Activated T-helper 1 cell treated with anti-CD3 and anti-CD28 coated beads, Interleukin-2, amount 50 U/mL, for 16 hours (primary cell): ENCODE measurements at regions not wholly inside any gene's neighbourhood (a gene's known extent, or its start where the extent isn't known, plus 50 kb on each side); places are given as distances from the start of the nearest gene placed in this dataset.
"Not testable (repeated sequence)": the region's sequence is repeated elsewhere in the genome, so short reads cannot be mapped to it uniquely, and the experiment has no call there.

Source experiments
- DNase-seq, 2 donors: peaks; one replicate each; pipeline ENCODE4 v3.0.0-alpha.2; 2020; ENCODE audit warnings: low read depth in 1 of 2, low spot score in 1 of 2

GRCh38 chr18:38534073-38534472, 968.5 kb upstream of the CELF4 start:
- no peak for DNase-seq

GRCh38 chr18:38526922-38527321, 961.3 kb upstream of the CELF4 start:
- no peak for DNase-seq

- DNase-seq, result no peak
Observed at GRCh38 chr18:38525039-38525438, 959.4 kb upstream of the CELF4 start.

- no peak for DNase-seq
Observed at GRCh38 chr18:38520786-38521185, 955.2 kb upstream of the CELF4 start.

GRCh38 chr18:38502539-38502938, 936.9 kb upstream of the CELF4 start:
- no peak for DNase-seq

- DNase-seq, result no peak
Observed at GRCh38 chr18:38497266-38497665, 931.7 kb upstream of the CELF4 start.

GRCh38 chr18:38496222-38496793, 930.7 kb upstream of the CELF4 start:
- no peak for DNase-seq

GRCh38 chr18:38494065-38494464, 928.5 kb upstream of the CELF4 start:
- DNase-seq, result no peak

- DNase-seq, result no peak
Observed at GRCh38 chr18:38491195-38491594, 925.6 kb upstream of the CELF4 start.

GRCh38 chr18:38489721-38490120, 924.1 kb upstream of the CELF4 start:
- DNase-seq, result not testable (repeated sequence)

GRCh38 chr18:38487521-38487920, 921.9 kb upstream of the CELF4 start:
- DNase-seq, result no peak

- no peak for DNase-seq
Observed at GRCh38 chr18:38483326-38483725, 917.7 kb upstream of the CELF4 start.

- DNase-seq, result no peak
Observed at GRCh38 chr18:38481576-38481975, 916.0 kb upstream of the CELF4 start.

GRCh38 chr18:38475686-38476085, 910.1 kb upstream of the CELF4 start:
- DNase-seq, result no peak

- DNase-seq, result no peak
Observed at GRCh38 chr18:38473535-38473934, 907.9 kb upstream of the CELF4 start.

GRCh38 chr18:38470421-38470820, 904.8 kb upstream of the CELF4 start:
- no peak for DNase-seq

- no peak for DNase-seq
Observed at GRCh38 chr18:38466426-38466825, 900.8 kb upstream of the CELF4 start.

- DNase-seq, result no peak
Observed at GRCh38 chr18:38464024-38464423, 898.4 kb upstream of the CELF4 start.

GRCh38 chr18:38460657-38461056, 895.1 kb upstream of the CELF4 start:
- no peak for DNase-seq

- DNase-seq, result no peak
Observed at GRCh38 chr18:38459131-38459994, 893.8 kb upstream of the CELF4 start.

GRCh38 chr18:38458698-38459097, 893.1 kb upstream of the CELF4 start:
- DNase-seq, result no peak

GRCh38 chr18:38456253-38456652, 890.7 kb upstream of the CELF4 start:
- DNase-seq, result no peak
